A549 (cell line): ENCODE measurements at regions not wholly inside any gene's neighbourhood (a gene's known extent, or its start where the extent isn't known, plus 50 kb on each side); places are given as distances from the start of the nearest gene placed in this dataset.

Experiments used
- ATAC-seq, 2 experiments: fragments of 200-7000 bp in 1 of 2; fragments of >200 bp in 1 of 2; cut with Nextera tagmentation in 1 of 2; cut with Tn5 transposase in 1 of 2; 3 replicates each; pipeline versions ENCODE4 v1.8.0 to v1.9.1; 2018 to 2020; ENCODE audit warnings: mild to moderate bottlenecking in 1 of 2, moderate library complexity in 1 of 2
- CTCF ChIA-PET: fragments of 300-600 bp; sonication (Branson Sonifier 250); formaldehyde crosslinking; extraction: SDS; loops from one replicate; lab custom pipeline; 2021; ENCODE audit warnings: antibody characterized with exemption, inconsistent platforms; lab: Yijun Ruan, JAX
- POLR2A ChIA-PET: fragments of 350-600 bp; formaldehyde crosslinking; extraction: SDS; loops from one replicate; lab custom pipeline; 2021; ENCODE audit warnings: antibody characterized with exemption, inconsistent platforms; lab: Yijun Ruan, JAX
- DNase-seq, 2 experiments: peaks; one replicate each; pipeline versions ENCODE4 v3.0.0 to v3.0.0-alpha.2; 2011 to 2016; ENCODE audit warnings: low read depth in 1 of 2, low spot score in 1 of 2
- FAIRE-seq: peaks from 2 replicates; lab custom pipeline; 2011; peaks lifted over from hg19 to GRCh38; lab: Jason Lieb, UNC
- H3K27ac ChIP-seq, 2 experiments: fragments of >200 bp; sonication (Bioruptor Twin); formaldehyde crosslinking; 3 replicates each; pipeline ENCODE4 v1.5.1; 2016 to 2017
- H3K4me1 ChIP-seq: fragments of >200 bp; sonication (Bioruptor Twin); formaldehyde crosslinking; 3 replicates; pipeline ENCODE4 v1.6.1; 2016
- H3K4me2 ChIP-seq: fragments of >200 bp; sonication (Bioruptor Twin); formaldehyde crosslinking; 3 replicates; pipeline ENCODE4 v1.6.1; 2016
- H3K4me3 ChIP-seq: fragments of >200 bp; sonication (Bioruptor Twin); formaldehyde crosslinking; 3 replicates; pipeline ENCODE4 v1.5.1; 2016
- H3K9me3 ChIP-seq: fragments of >200 bp; sonication (Bioruptor Twin); formaldehyde crosslinking; 3 replicates; pipeline ENCODE4 v1.6.1; 2016
- BHLHE40 ChIP-seq: IDR thresholded peaks from 2 replicates; pipeline ENCODE4 v1.6.1; 2012; ENCODE audit warnings: low read depth, low read length, inconsistent platforms
- CHD2 ChIP-seq: fragments of 150-350 bp; IDR thresholded peaks from 2 replicates; pipeline ENCODE4 v1.6.1; 2014; ENCODE audit warnings: low read length; ENCODE audit not compliant: partially characterized antibody
- CHD4 ChIP-seq: fragments of 200-600 bp; sonication (generic); IDR thresholded peaks from 2 replicates; pipeline ENCODE4 v1.6.1; 2016; ENCODE audit warnings: antibody characterized with exemption, mild to moderate bottlenecking, borderline replicate concordance
- EHMT2 ChIP-seq: fragments of 200-600 bp; sonication (generic); IDR thresholded peaks from 2 replicates; pipeline ENCODE4 v1.6.1; 2016; ENCODE audit warnings: antibody characterized with exemption, low read depth, mild to moderate bottlenecking, moderate library complexity
- ESRRA ChIP-seq: fragments of 150-350 bp; IDR thresholded peaks from 2 replicates; pipeline ENCODE4 v1.6.1; 2014; ENCODE audit warnings: mild to moderate bottlenecking, low read length, borderline replicate concordance
- FOXS1 ChIP-seq: fragments of 250-450 bp; sonication (Bioruptor Pico); IDR thresholded peaks from 2 replicates; pipeline ENCODE4 v1.5.0; 2020; ENCODE audit warnings: mild to moderate bottlenecking, moderate library complexity
- GATA3 ChIP-seq: IDR thresholded peaks from 2 replicates; pipeline ENCODE4 v1.6.1; 2012; ENCODE audit warnings: borderline replicate concordance
- HOXB13 ChIP-seq: fragments of 250-450 bp; sonication (Bioruptor Pico); IDR thresholded peaks from 2 replicates; pipeline ENCODE4 v1.5.0; 2020; ENCODE audit warnings: low read depth, mild to moderate bottlenecking, moderate library complexity
- KDM1A ChIP-seq: fragments of 200-600 bp; sonication (generic); IDR thresholded peaks from 2 replicates; pipeline ENCODE4 v1.6.1; 2016; ENCODE audit warnings: low read depth, mild to moderate bottlenecking
- NPAS2 ChIP-seq: fragments of 250-450 bp; sonication (Bioruptor Pico); IDR thresholded peaks from 2 replicates; pipeline ENCODE4 v1.8.0; 2022; ENCODE audit warnings: mild to moderate bottlenecking, moderate library complexity, borderline replicate concordance
- PHF8 ChIP-seq: fragments of 200-600 bp; sonication (generic); IDR thresholded peaks from 2 replicates; pipeline ENCODE4 v1.6.1; 2016; ENCODE audit warnings: low read depth, mild to moderate bottlenecking, antibody characterized with exemption, moderate library complexity, borderline replicate concordance
- POLR2AphosphoS2 ChIP-seq: conservative IDR thresholded peaks from 2 replicates; pipeline ENCODE4 v1.6.1; 2012; ENCODE audit warnings: low read length, improper control_type of control experiment, inconsistent platforms
- RAD21 ChIP-seq, 2 experiments: fragments of >200 bp in 1 of 2; sonication (Bioruptor Twin) in 1 of 2; formaldehyde crosslinking in 1 of 2; IDR thresholded peaks in 1 of 2; conservative IDR thresholded peaks in 1 of 2; 2 replicates in 1 of 2; 3 replicates in 1 of 2; pipeline ENCODE4 v1.6.1; 2012 to 2018; ENCODE audit warnings: inconsistent platforms in 1 of 2
- TFCP2L1 ChIP-seq: fragments of 250-450 bp; sonication (Bioruptor Pico); IDR thresholded peaks from 2 replicates; pipeline ENCODE4 v1.5.0; 2021; ENCODE audit warnings: mild to moderate bottlenecking
- ZC3H11A ChIP-seq: fragments of 450-650 bp; IDR thresholded peaks from 2 replicates; pipeline ENCODE4 v1.6.1; 2014; ENCODE audit warnings: antibody characterized with exemption, mild to moderate bottlenecking
- ZFP36 ChIP-seq: fragments of 450-650 bp; IDR thresholded peaks from 2 replicates; pipeline ENCODE4 v1.6.1; 2014; ENCODE audit warnings: borderline replicate concordance; ENCODE audit not compliant: partially characterized antibody
- WGBS: methylation state at CpG from one replicate; pipeline ENCODE4 v1.1.6; 2017; ENCODE audit errors: missing lambda C conversion rate; 5-methylcytosine and 5-hydroxymethylcytosine counted together
- TF ChIP-seq, protein P1 (sequence below): fragments of 200-600 bp; sonication (generic); IDR thresholded peaks from 2 replicates; pipeline ENCODE4 v1.6.1; 2016; ENCODE audit warnings: antibody characterized with exemption, mild to moderate bottlenecking, moderate library complexity
- TF ChIP-seq, protein P2 (sequence below): fragments of 250-450 bp; sonication (Bioruptor Pico); IDR thresholded peaks from 2 replicates; pipeline ENCODE4 v1.5.0; 2021; ENCODE audit warnings: mild to moderate bottlenecking, moderate library complexity, borderline replicate concordance
- TF ChIP-seq, protein P3 (sequence below): fragments of >200 bp; sonication (Bioruptor Twin); formaldehyde crosslinking; IDR thresholded peaks from 3 replicates; pipeline ENCODE4 v1.6.1; 2016

DNA sequence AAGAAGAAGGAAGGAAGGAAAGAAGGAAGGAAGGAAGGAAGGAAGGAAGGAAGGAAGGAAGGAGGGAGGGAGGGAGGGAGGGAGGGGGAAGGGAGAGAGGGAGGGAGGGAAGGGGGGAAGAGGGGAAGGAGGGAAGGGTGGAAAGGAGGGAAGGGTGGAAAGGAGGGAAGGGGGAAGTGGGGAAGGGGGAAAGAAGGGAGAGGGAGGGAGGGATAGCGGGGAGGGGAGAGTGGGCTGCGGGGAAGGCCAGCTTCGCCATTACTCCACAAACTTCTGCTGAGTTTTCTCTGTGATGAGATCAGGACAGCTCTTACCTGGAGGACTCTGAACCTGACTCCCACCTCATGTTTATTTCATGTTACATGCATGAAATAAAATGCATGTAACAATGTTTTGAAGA is 601.5 kb upstream of the FSHR start (continued):
- TF ChIP-seq NPAS2 (CRISPR knock-in tag) (no peak), ESRRA (no peak), CHD4 (no peak), ZFP36 (no peak), HOXB13 (CRISPR knock-in tag) (no peak)

DNA sequence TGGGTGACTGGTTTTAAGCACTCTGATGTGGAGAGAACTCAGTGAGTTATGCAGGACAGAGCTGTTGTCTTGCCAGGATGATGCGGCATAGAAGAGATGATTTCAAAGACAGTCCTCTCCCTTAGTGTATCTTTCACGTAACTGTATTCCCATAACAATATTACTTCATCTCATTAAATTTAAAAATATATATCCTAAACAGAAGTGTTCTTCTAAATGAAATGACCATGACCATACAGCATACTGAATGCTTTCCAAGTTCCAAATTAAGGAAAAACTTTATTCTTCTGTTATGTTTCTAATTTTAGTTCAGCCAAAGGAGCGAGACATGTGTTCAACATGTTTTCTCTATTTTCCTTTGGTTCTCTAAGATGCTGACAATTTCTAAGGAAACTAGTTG is 600.1 kb upstream of the FSHR start:
- WGBS: 35% methylated on average over 3 of the region's 3 CpGs

DNA sequence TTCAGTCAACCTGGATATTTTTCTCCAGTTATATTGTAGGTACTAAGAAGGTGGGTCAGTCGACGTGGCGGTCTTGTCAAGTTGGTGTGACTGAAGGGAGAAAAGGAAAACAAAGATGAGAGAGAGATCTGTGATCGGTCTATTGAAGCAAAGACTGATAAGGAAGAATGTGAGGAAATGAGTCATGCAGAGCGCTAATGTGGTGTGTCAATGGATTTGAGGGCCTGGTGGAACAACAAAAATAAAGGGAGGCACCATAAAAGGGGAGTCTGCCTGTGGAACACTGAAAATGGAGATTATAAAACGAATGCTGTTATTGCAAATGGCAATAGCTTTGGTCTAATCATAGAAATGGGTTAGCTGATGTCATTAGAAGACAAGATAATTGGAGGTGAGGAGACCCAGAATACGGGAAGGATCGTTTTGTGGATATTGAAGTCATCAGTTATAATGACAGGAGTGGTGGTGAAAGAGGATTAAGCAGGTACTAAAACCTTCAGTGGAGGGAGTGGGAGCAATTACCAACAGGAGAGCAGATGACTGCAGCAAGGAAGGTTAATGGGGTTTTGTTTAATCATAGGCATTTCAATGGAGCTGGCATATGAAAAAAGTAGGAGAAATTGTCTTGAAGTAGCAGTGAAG is 599.1 kb upstream of the FSHR start:
- DNase-seq: no peak
- FAIRE-seq: no peak
- Histone ChIP-seq H3K4me3 (no peak overlapping the region), H3K4me2 (no peak overlapping the region), H3K4me1 (no peaks in the 10 kb centered on the region), H3K27ac (no peak overlapping the region), H3K9me3 (no peaks in the 10 kb centered on the region)
- POLR2A ChIA-PET: no interaction called here
- CTCF ChIA-PET: no interaction called here
- TF ChIP-seq TFCP2L1 (CRISPR knock-in tag): no peak
- WGBS: 18% methylated on average over 8 of the region's 8 CpGs
- no peak for ATAC-seq

More for the DNA sequence above, 600.1 kb upstream of the FSHR start:
- no peak overlapping the region for H3K4me2 ChIP-seq
- ChIA-PET CTCF (no interaction called here), POLR2A (no interaction called here)
- no peak overlapping the region for H3K4me3 ChIP-seq
- ATAC-seq: no peak
- FAIRE-seq: no peak
- no peak for DNase-seq
- no peaks in the 10 kb centered on the region for H3K9me3 ChIP-seq
- no peaks in the 10 kb centered on the region for H3K4me1 ChIP-seq
- no peak for TF ChIP-seq RAD21 (conservative IDR thresholded peaks at IDR 0.05 in 1 of 2, IDR thresholded peaks at IDR 0.05 in 1 of 2)
- TF ChIP-seq POLR2AphosphoS2: no peak
- TF ChIP-seq FOXS1 (CRISPR knock-in tag): no peak
- no peak for TF ChIP-seq HOXB13 (CRISPR knock-in tag)
- TF ChIP-seq TFCP2L1 (CRISPR knock-in tag): no peak
- TF ChIP-seq, protein P1, sequence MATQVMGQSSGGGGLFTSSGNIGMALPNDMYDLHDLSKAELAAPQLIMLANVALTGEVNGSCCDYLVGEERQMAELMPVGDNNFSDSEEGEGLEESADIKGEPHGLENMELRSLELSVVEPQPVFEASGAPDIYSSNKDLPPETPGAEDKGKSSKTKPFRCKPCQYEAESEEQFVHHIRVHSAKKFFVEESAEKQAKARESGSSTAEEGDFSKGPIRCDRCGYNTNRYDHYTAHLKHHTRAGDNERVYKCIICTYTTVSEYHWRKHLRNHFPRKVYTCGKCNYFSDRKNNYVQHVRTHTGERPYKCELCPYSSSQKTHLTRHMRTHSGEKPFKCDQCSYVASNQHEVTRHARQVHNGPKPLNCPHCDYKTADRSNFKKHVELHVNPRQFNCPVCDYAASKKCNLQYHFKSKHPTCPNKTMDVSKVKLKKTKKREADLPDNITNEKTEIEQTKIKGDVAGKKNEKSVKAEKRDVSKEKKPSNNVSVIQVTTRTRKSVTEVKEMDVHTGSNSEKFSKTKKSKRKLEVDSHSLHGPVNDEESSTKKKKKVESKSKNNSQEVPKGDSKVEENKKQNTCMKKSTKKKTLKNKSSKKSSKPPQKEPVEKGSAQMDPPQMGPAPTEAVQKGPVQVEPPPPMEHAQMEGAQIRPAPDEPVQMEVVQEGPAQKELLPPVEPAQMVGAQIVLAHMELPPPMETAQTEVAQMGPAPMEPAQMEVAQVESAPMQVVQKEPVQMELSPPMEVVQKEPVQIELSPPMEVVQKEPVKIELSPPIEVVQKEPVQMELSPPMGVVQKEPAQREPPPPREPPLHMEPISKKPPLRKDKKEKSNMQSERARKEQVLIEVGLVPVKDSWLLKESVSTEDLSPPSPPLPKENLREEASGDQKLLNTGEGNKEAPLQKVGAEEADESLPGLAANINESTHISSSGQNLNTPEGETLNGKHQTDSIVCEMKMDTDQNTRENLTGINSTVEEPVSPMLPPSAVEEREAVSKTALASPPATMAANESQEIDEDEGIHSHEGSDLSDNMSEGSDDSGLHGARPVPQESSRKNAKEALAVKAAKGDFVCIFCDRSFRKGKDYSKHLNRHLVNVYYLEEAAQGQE: no peak
- TF ChIP-seq, protein P2, sequence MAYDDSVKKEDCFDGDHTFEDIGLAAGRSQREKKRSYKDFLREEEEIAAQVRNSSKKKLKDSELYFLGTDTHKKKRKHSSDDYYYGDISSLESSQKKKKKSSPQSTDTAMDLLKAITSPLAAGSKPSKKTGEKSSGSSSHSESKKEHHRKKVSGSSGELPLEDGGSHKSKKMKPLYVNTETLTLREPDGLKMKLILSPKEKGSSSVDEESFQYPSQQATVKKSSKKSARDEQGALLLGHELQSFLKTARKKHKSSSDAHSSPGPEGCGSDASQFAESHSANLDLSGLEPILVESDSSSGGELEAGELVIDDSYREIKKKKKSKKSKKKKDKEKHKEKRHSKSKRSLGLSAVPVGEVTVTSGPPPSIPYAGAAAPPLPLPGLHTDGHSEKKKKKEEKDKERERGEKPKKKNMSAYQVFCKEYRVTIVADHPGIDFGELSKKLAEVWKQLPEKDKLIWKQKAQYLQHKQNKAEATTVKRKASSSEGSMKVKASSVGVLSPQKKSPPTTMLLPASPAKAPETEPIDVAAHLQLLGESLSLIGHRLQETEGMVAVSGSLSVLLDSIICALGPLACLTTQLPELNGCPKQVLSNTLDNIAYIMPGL: no peak
- TF ChIP-seq PHF8: no peak
- TF ChIP-seq BHLHE40: no peak
- no peak for TF ChIP-seq EHMT2
- TF ChIP-seq, protein P3, sequence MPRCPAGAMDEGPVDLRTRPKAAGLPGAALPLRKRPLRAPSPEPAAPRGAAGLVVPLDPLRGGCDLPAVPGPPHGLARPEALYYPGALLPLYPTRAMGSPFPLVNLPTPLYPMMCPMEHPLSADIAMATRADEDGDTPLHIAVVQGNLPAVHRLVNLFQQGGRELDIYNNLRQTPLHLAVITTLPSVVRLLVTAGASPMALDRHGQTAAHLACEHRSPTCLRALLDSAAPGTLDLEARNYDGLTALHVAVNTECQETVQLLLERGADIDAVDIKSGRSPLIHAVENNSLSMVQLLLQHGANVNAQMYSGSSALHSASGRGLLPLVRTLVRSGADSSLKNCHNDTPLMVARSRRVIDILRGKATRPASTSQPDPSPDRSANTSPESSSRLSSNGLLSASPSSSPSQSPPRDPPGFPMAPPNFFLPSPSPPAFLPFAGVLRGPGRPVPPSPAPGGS: no peak
- no peak for TF ChIP-seq ZFP36
- TF ChIP-seq GATA3: no peak
- TF ChIP-seq KDM1A: no peak
- TF ChIP-seq ZC3H11A: no peak
- no peak for TF ChIP-seq NPAS2 (CRISPR knock-in tag)
- no peak for TF ChIP-seq CHD2
- no peak overlapping the region for H3K27ac ChIP-seq
